NCI-H146 (cell line): ENCODE measurements at regions not wholly inside any gene's neighbourhood (a gene's known extent, or its start where the extent isn't known, plus 50 kb on each side); places are given as distances from the start of the nearest gene placed in this dataset.

ENCODE experiments used
- DNase-seq: peaks from one replicate; lab custom pipeline; 2025; lab: John Stamatoyannopoulos, UW

DNA sequence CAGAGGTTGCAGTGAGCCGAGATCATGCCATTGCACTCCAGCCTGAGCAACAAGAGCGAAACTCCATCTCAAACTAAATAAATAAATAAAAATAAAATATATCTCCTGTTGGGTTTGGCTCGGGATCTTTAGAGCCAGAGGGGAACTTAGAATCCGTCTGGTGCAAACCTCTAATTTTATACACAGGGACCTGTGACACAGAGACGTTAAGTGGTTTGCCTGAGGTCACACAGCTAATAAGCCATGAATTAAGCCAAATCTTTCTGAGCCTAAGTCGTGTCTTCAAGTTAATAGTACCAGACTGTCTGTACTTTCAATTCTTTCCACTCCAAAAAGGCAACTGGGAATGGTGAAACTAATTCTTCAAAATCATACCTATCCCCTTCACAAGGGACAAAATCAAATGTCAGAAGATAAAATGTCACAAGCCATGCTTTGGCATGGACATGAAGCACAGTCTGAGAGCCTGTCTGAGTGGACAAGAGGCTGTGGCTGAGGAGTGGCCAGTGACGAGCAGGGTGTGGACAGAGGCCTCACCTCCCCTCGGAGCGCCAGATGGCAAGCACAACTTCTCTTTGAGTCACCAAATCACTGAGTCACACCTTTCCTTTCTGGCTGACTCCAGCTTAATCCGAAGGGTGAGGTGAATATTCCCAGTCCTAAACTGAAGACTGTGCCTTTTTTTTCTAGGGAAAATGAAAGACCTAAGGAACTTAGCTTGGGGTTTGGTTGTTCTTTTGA lies 177.4 kb downstream of the TFAP2A start:
- DNase-seq = no peak

DNA sequence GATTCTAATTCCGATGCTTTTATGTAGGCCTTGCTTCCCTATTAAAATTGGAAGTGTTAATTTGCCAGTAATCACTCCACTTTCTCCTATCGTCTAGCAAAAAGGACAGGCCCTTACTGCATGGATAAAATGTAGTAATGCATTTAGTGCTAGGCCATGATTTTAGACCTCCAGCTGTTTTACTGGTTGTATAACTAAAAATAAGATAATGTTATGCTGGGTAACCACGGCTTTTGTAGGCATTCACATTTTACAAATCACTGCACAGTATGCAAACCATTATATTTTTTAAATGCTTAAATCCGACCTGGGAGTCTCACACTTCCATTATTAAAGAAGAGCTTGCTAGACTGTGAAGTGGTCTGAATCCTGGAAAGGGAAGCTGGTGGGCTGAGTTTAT lies 179.5 kb downstream of the TFAP2A start:
- no peak for DNase-seq

GRCh38 chr6:10230531-10230930 lies 184.3 kb downstream of the TFAP2A start:
- no peak for DNase-seq

DNA sequence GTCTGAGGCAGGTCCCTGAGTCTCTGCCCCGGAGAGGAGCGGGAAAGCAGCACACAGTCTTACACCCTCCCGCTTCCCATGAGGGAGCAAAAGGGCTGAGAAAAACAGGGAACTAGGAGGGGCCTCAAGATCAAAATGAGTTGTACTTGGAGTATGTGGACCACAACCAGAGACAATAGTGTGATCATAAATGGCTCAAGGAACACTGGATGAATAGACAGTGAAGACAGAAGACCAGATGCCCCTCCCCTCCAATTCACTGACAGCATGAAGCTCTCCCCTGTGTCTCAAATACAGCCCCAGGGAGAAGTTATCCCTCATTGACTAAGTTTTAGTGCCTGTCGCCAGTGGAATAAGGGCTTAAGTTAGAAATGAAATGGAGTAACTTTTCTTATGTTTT lies 191.0 kb downstream of the TFAP2A start:
- DNase-seq = no peak

DNA sequence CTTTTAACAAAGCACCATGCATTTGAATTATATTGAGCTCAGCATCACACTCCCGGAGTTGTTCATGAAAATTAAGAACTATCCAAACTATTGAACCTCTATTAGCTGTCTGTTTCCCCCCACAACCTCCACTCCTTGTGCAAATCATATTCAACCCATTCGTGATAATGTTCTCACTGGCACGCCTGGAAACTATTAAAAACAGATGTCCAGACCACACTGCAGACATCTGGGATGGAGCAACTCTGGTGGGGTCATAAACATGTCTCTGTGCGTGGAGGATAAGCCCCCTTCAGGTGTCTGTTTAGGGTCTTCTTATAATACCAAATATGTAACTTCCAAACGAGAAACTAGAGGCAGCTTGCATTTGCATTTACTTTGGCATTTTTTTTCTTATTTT lies 193.7 kb downstream of the TFAP2A start:
- no peak for DNase-seq

GRCh38 chr6:10219510-10219909 lies 195.4 kb downstream of the TFAP2A start:
- no peak for DNase-seq

- DNase-seq = no peak
Observed at GRCh38 chr6:10217111-10217510, 197.8 kb downstream of the TFAP2A start.

GRCh38 chr6:10215326-10216110 lies 199.4 kb downstream of the TFAP2A start:
- DNase-seq = no peak

DNA sequence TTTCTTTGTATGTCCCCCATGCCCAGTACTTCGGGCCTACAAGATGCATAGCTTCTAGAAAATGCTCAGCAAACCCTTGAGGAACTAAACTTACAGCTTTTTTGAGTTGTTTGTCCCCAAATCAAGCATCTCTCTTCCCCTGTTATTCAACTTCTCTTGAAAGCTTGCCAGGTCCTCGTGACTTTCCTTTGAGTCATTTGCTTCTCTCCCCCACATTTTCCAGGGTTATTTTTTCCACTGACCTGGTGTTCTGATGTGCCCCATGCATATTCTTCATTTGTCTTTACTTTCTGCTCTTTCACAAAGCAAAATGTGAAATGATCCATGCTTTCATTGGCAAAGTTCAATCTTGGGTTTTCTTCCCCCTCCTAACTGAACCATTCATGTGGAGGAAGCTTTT lies 204.8 kb downstream of the TFAP2A start:
- no peak for DNase-seq

- DNase-seq = no peak
Observed at GRCh38 chr6:10205892-10206291, 209.0 kb downstream of the TFAP2A start.

DNA sequence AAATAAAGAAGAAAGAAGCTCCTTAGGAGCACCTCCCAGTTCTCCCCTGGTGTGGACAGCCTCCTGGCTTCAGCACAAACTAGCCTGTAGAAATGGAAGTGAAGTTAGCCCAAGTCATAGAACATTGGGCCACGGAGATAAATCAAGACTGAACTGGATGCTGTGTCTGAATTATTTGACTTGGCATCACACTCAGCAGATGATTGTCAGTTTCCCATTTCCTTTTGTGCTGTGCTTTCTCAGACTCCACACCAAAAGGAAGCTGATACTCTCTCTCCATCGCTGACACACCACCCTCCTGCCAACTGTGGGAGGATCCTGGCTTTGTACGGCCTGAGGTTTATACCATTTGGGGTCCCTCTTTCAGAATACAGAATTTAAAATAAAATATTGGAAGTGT lies 209.8 kb downstream of the TFAP2A start:
- DNase-seq = no peak

GRCh38 chr6:10203651-10204050 lies 211.2 kb downstream of the TFAP2A start:
- no peak for DNase-seq

DNA sequence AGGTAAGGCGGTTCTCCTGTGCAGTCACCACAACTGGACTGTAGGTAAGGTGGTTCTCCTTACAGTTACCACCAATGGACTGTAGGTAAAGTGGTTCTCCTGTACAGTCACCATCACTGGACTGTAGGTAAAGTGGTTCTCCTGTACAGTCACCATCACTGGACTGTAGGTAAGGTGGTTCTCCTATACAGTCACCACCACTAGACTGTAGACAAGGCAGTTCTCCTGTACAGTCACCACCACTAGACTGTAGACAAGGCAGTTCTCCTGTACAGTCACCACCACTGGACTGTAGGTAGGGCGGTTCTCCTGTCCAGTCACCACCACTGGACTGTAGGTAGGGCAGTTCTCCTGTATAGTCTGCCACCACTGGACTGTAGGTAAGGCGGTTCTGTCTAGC lies 212.3 kb downstream of the TFAP2A start:
- no peak for DNase-seq

DNA sequence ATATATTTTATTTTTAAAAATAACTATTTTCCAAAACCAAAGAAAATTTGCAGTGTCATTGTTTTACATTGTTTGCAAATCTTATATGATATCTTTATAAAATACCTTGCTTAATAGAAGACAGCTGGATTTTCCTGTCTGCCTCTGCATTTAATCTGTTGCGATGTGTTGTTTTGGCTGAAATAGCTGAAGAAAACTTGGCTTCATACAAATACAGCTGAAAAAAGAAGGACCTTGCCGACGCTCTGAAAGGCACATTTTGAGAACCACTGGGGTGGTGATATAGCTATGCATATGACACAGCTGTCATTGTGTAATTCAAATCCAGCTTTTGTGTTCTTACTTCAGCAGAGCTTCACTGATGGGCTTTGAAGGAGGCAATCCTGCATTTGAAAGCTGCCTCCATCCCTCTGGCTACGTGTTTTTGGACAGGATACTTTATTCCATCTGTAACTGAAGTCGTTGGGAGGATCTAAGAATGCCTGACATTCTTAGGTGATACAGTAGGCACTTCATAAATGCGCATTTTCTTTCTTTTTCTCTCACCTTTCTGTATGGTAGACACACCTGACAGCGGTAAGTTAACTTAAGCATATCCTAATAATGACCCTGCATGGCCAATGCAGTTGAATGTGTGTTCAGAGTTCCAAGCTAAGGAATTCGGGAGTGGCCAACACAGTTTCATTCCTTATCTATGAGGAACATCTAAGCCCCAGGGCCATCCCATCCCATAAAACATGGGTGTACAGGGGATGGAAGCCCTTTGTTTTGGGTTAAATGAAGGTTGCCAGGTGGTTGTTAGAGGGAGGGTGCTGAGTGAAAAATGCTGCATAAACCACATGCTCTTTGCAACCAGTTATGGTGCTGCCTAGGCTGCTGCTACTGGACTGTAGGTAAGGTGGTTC lies 213.0 kb downstream of the TFAP2A start:
- DNase-seq = no peak

DNA sequence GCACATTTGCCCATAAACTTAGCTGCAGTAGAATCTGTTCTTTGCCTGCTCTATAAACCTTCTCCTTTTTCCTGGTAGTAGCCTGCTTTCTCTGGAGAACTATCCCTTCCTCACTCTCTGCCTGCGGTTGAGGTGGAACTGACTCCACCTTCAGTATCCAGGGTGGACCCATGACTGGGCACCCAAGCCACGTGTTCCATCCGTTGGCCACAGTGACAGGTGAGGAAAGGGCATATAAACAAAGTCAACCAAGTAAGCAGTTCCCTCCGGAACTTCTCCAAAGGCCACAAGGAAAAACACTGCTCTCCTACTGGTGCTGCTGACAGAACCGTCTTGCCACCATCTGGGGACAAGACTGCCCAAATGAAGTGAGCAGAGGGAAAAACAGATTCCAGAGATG lies 218.8 kb downstream of the TFAP2A start:
- DNase-seq = no peak

DNA sequence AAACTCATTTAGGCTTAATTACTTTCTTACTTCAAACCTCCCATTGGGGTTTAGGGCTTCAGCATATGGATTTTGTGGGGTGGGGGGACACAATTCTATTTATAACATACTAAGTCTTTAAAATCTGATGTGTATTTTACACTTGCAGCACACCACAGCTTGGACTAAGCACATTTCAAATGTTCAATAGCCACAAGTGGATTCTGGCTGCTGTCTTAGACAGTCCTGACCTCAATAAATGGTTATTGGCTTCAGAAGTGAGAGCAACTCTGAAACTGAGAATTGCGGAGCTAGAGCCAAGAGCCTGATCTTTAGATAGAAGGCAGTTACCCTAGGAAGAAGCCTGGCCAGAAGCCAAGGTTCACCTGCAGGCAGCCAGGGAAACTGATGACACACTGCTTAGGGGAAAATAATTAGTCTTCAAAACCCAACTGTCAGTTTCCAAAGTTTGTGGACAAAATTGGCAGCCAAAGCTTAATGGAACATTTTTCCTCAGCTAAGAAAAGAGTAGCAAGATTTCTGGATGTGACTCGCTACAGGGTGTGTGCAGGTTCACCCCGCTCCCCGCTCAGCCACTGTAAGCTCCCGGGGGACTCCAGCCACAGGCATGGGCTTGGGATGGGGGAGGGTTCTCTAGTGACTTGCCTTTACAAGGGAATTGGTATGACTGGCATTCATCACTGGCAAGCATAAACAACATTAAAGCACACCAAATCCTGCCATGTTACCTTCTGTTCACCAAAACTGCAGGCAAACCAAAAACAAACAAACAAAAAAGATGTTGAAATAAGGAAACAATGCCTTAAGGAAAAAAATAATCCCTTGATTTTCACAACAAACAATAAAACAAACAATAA lies 219.8 kb downstream of the TFAP2A start:
- no peak for DNase-seq

DNA sequence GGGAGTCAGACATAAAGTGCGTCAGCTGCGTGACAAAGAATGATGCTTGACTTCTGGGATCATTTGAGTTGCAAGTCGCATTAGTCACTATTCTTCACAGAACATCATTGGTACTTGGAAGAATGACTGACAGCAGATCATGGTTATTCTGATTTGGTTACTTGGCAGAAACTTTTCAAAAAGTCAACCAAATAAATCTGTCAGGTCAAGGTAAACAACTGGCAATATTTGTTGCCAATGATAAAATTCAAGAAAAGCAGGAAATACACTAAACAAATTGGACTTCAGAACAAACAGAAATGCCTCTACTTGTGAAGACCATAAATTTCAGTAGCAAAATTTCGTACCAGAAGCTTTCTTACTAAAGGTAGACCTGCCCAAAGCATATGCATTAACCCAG lies 221.6 kb downstream of the TFAP2A start:
- DNase-seq = no peak

DNA sequence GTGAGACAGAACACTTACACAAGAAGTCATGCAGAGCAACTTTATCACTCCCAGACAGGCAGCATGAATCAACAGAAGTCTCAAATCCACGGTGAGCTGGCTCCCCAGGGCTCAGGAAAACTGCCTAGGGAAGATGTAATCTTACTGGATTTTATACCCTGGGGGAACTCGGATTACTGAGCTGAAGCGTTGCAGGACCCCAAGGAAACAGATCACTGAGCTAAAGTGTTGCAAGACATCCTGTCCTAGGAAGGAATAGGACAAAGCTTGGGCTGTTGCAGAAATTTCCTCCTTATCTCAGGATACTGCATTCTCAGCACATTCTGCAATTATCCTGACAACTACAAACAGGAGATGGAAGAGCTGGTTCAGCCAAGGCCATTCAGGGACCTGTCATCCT lies 224.8 kb downstream of the TFAP2A start:
- no peak for DNase-seq

- DNase-seq = no peak
Observed at GRCh38 chr6:10184371-10185227, 230.3 kb downstream of the TFAP2A start.
